ENCODE measurements at regions not wholly inside any gene's neighbourhood (a gene's known extent, or its start where the extent isn't known, plus 50 kb on each side); places are given as distances from the start of the nearest gene placed in this dataset.

DNA sequence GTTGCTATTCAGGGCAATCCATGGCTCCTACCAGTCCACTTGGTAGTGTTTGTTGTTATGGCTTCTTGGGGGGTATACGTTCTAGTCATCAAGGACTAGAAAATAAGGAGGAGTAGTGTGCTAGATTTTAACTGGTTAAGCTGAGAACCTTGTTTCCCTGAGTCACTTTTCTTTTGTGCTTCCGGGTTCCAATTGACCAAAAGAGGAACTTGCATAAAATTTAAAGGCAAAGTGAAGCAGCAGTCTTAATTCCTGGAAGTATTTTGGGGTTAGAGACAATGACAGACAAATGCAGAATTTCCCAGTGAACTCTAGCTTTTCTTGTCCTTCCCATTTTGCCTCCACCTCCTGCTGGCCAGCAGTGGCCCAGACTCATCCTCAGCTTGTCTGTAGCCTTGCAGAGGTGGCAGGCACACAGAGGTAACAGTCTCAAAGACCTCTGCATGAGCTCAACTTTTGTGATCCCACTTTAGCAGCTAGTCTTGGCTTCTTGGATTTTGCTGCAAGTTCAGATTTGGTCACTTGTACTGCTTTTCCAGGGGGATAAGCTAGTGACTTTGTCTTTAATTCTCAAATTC lies 1105.8 kb upstream of the NXPH2 start:
- intact Hi-C loops (cut with DNase I): no loop called here
- Histone ChIP-seq H3K4me1 (no peaks in the 10 kb centered on the region), H3K36me3 (no peaks in the 10 kb centered on the region), H3K27me3 (no peaks in the 10 kb centered on the region), H3K4me3 (no peak overlapping the region), H3K27ac (no peak overlapping the region), H3K9me3 (no peaks in the 10 kb centered on the region)
- no peak for ATAC-seq
- TF ChIP-seq, protein P1, sequence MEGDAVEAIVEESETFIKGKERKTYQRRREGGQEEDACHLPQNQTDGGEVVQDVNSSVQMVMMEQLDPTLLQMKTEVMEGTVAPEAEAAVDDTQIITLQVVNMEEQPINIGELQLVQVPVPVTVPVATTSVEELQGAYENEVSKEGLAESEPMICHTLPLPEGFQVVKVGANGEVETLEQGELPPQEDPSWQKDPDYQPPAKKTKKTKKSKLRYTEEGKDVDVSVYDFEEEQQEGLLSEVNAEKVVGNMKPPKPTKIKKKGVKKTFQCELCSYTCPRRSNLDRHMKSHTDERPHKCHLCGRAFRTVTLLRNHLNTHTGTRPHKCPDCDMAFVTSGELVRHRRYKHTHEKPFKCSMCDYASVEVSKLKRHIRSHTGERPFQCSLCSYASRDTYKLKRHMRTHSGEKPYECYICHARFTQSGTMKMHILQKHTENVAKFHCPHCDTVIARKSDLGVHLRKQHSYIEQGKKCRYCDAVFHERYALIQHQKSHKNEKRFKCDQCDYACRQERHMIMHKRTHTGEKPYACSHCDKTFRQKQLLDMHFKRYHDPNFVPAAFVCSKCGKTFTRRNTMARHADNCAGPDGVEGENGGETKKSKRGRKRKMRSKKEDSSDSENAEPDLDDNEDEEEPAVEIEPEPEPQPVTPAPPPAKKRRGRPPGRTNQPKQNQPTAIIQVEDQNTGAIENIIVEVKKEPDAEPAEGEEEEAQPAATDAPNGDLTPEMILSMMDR (IDR thresholded peaks at IDR 0.05): no peak
- DNase-seq: no peak

DNA sequence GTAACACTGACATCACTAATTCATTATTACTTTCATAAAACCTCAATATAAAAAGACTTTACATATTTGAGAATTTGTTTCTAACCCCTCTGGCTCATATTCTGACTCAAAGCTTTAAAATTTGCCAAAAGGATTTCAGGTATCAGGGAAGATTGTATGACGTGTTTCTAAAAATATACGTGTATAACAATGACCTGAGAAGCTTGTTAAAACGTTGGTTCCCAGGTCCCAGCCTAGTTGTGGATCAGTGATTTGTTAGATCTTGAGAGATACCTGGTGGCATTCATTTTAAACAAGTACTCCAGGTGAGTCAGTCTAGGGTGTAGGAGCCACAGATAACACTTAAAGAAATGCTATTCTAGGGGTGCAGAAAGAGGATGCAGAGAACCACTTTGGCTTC lies 1096.8 kb upstream of the NXPH2 start:
- ATAC-seq (no peak), DNase-seq (no peak)
- Histone ChIP-seq H3K9me3 (no peaks in the 10 kb centered on the region), H3K4me3 (no peak overlapping the region), H3K27me3 (no peaks in the 10 kb centered on the region), H3K27ac (no peak overlapping the region), H3K4me1 (no peaks in the 10 kb centered on the region), H3K36me3 (no peaks in the 10 kb centered on the region)
- intact Hi-C loops (cut with DNase I): no loop called here
- TF ChIP-seq, protein P1 (IDR thresholded peaks at IDR 0.05): no peak

DNA sequence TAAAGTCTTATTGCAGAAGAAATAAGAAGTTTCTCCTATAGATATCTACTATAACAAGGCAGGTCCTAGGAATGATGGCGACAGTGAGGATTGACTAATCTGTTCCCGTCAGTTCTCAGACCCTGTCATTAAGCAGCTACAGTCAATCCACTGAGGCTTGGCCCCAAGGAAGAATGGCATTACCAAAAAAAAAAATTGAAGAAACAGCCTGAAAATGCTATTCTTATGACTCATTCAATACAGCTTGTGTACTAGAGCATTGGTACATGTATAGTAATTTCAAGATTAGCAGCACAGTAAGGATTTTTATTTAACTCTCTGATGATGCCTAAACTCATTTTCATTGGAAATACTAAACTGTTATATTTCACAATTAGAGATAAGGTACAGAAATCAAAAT lies 1096.1 kb upstream of the NXPH2 start:
- Histone ChIP-seq H3K27ac (no peak overlapping the region), H3K36me3 (no peaks in the 10 kb centered on the region), H3K27me3 (no peaks in the 10 kb centered on the region), H3K4me3 (no peak overlapping the region), H3K4me1 (no peaks in the 10 kb centered on the region), H3K9me3 (no peaks in the 10 kb centered on the region)
- TF ChIP-seq, protein P1 (IDR thresholded peaks at IDR 0.05): no peak
- intact Hi-C loops (cut with DNase I): no loop called here
- ATAC-seq: no peak
- DNase-seq: no peak

DNA sequence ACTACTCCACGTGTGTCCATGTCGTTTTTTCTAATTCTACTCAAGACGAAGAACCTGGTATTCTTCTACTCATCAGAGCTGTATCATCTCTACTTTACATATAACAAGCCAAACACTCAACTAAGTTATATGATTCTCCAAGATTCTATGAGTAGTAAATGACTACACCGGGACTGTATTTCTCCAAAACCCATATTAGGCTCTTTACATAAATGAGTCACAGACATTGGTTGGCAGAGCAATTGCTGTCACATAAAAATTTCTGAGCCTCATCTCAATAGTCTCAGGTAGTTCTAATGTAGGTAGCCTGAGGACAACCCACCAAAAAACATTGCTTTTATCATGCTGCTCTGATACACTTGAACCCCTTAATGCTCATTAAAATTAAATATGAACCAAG lies 1092.3 kb upstream of the NXPH2 start:
- ATAC-seq (no peak), DNase-seq (no peak)
- no peaks in the 10 kb centered on the region for H3K4me1 ChIP-seq
- H3K4me3 ChIP-seq: no peak overlapping the region
- H3K27ac ChIP-seq: no peak overlapping the region
- intact Hi-C loops (cut with DNase I): no loop called here
- H3K36me3 ChIP-seq: no peaks in the 10 kb centered on the region
- TF ChIP-seq, protein P1 (IDR thresholded peaks at IDR 0.05): no peak
- H3K27me3 ChIP-seq: no peaks in the 10 kb centered on the region
- H3K9me3 ChIP-seq: no peaks in the 10 kb centered on the region

DNA sequence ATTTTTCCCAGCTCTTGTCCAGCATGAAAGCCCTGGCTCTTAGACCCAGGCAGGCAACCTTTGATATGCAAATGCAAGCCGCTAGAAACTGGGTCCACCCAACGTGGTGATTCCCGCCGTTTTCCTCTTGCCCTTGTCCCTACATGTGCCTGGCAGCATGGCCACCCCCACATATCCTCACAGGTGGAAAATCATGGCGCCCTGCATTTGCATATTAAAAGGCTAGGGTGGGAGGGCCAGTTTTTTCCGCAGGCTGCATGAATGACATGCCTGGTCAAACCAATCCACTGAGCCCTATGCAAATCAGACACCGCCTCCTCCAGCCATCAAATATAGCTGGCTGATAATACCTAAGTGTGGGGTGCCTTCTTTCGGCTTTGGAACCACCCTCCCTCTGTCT lies 1091.8 kb upstream of the NXPH2 start:
- TF ChIP-seq, protein P1 (IDR thresholded peaks at IDR 0.05): no peak
- no peak for ATAC-seq
- H3K36me3 ChIP-seq: no peaks in the 10 kb centered on the region
- DNase-seq: no peak
- H3K4me1 ChIP-seq: no peaks in the 10 kb centered on the region
- intact Hi-C loops (cut with DNase I): no loop called here
- H3K27ac ChIP-seq: no peak overlapping the region
- H3K27me3 ChIP-seq: no peaks in the 10 kb centered on the region
- H3K9me3 ChIP-seq: no peaks in the 10 kb centered on the region
- no peak overlapping the region for H3K4me3 ChIP-seq

Data from upper lobe of right lung (tissue), 1 donor.